GM12891 (cell line): ENCODE measurements at regions not wholly inside any gene's neighbourhood (a gene's known extent, or its start where the extent isn't known, plus 50 kb on each side); places are given as distances from the start of the nearest gene placed in this dataset.

ENCODE experiments used
- POLR2A ChIP-seq: IDR thresholded peaks from 2 replicates; pipeline ENCODE4 v1.6.1; 2011; ENCODE audit warnings: low read depth, low read length, control low read depth
- POLR2AphosphoS5 ChIP-seq: IDR thresholded peaks from 2 replicates; pipeline ENCODE4 v1.6.1; 2011; ENCODE audit warnings: low read depth, low read length, control low read depth
- POU2F2 ChIP-seq: IDR thresholded peaks from 2 replicates; pipeline ENCODE4 v1.6.1; 2011; ENCODE audit warnings: low read depth, mild to moderate bottlenecking, control low read depth, low read length, moderate library complexity
- SPI1 ChIP-seq: IDR thresholded peaks from 2 replicates; pipeline ENCODE4 v1.6.1; 2011; ENCODE audit warnings: low read depth, low read length, control low read depth
- TAF1 ChIP-seq: IDR thresholded peaks from 2 replicates; pipeline ENCODE4 v1.6.1; 2011; ENCODE audit warnings: low read depth, low read length, control low read depth

DNA sequence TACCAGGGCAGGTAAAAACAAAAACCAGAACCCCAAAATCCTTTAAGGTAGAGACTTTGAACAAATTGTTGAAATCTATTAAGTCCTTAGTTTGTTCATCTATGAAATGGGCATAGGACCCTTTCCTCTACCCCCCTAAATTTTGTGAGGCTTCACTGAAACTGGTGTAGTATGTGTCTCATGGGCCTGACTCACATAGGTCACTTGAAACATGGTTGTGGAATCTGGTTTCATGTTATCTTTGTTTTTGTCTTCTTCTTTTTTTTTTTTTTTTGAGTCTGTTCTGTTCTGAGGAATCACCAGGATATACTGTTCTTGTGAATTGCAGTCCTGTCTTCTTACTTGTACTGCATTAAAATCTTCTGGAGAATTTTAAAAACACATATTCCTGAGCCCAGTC, 202.2 kb downstream of the KTN1 start:
- no peak for TF ChIP-seq POLR2AphosphoS5
- no peak for TF ChIP-seq POLR2A
- TF ChIP-seq TAF1, result no peak
- no peak for TF ChIP-seq SPI1
- TF ChIP-seq POU2F2, result no peak
